Sigmoid colon (tissue), 4 donors: ENCODE measurements at regions not wholly inside any gene's neighbourhood (a gene's known extent, or its start where the extent isn't known, plus 50 kb on each side); places are given as distances from the start of the nearest gene placed in this dataset.

Experiments
- CTCF ChIP-seq, 4 experiments: fragments of 450-650 bp in 3 of 4; fragments of 200-600 bp in 1 of 4; IDR thresholded peaks; one replicate each; pipeline ENCODE4 v1.5.1; 2016 to 2019; ENCODE audit warnings: antibody characterized with exemption in 4 of 4, mild to moderate bottlenecking in 3 of 4, moderate library complexity in 2 of 4
- EP300 ChIP-seq, 4 donors: sonication (generic); formaldehyde crosslinking; IDR thresholded peaks; one replicate each; pipeline ENCODE4 v1.6.1; 2017; ENCODE audit warnings: antibody characterized with exemption in 4 of 4
- POLR2A ChIP-seq, 2 donors: fragments of 450-650 bp; IDR thresholded peaks; one replicate each; pipeline ENCODE4 v1.6.1; 2016; ENCODE audit warnings: antibody characterized with exemption in 2 of 2, mild to moderate bottlenecking in 2 of 2, moderate library complexity in 2 of 2
- POLR2AphosphoS5 ChIP-seq, 4 donors: sonication (generic); formaldehyde crosslinking; IDR thresholded peaks; one replicate each; pipeline ENCODE4 v1.6.1; 2017; ENCODE audit warnings: antibody characterized with exemption in 4 of 4

GRCh38 chr13:99911069-99911964 lies 60.2 kb downstream of the ZIC5 start:
- TF ChIP-seq CTCF (IDR thresholded peaks at IDR 0.05) (no peak), EP300 (IDR thresholded peaks at IDR 0.05) (no peak), POLR2AphosphoS5 (IDR thresholded peaks at IDR 0.05) (no peak), POLR2A (IDR thresholded peaks at IDR 0.05) (no peak)
